Endodermal cell (in vitro differentiated cells): ENCODE measurements at regions not wholly inside any gene's neighbourhood (a gene's known extent, or its start where the extent isn't known, plus 50 kb on each side); places are given as distances from the start of the nearest gene placed in this dataset.
"Not testable (repeated sequence)": the region's sequence is repeated elsewhere in the genome, so short reads cannot be mapped to it uniquely, and the experiment has no call there.

Experiments
- DNase-seq: peaks from one replicate; pipeline ENCODE4 v3.0.0-alpha.2; 2017
- H3K27ac ChIP-seq: 2 replicates; pipeline ENCODE4 v1.5.1; 2013; ENCODE audit warnings: mild to moderate bottlenecking, low read depth, low read length, moderate library complexity
- H3K27me3 ChIP-seq: 2 replicates; pipeline ENCODE4 v1.6.1; 2013; ENCODE audit warnings: mild to moderate bottlenecking, low read length, moderate library complexity; ENCODE audit not compliant: insufficient read depth, control insufficient read depth, poor library complexity, severe bottlenecking
- H3K36me3 ChIP-seq: 2 replicates; pipeline ENCODE4 v1.7.0; 2013; ENCODE audit warnings: mild to moderate bottlenecking, low read length, moderate library complexity; ENCODE audit not compliant: control insufficient read depth, insufficient read depth
- H3K4me1 ChIP-seq: one replicate; pipeline ENCODE4 v1.7.0; 2013; ENCODE audit warnings: low read length; ENCODE audit not compliant: control insufficient read depth, insufficient read depth
- H3K4me3 ChIP-seq: 2 replicates; pipeline ENCODE4 v1.5.1; 2013; ENCODE audit warnings: mild to moderate bottlenecking, low read length, moderate library complexity
- H3K9ac ChIP-seq: 2 replicates; pipeline ENCODE4 v1.6.1; 2013; ENCODE audit warnings: mild to moderate bottlenecking, low read length, moderate library complexity; ENCODE audit not compliant: poor library complexity, severe bottlenecking; ENCODE audit errors: extremely low read depth
- H3K9me3 ChIP-seq: 2 replicates; pipeline ENCODE4 v1.6.1; 2013; ENCODE audit warnings: mild to moderate bottlenecking, low read length, moderate library complexity; ENCODE audit not compliant: control insufficient read depth
- H3K27ac Mint-ChIP-seq: 2 replicates; pipeline ENCODE4 v1.8.0; 2020; ENCODE audit warnings: mixed read lengths
- H3K27me3 Mint-ChIP-seq: 2 replicates; pipeline ENCODE4 v1.8.0; 2021; ENCODE audit warnings: mild to moderate bottlenecking, mixed read lengths; ENCODE audit not compliant: insufficient read depth
- H3K36me3 Mint-ChIP-seq: 2 replicates; pipeline ENCODE4 v1.8.0; 2020; ENCODE audit warnings: low read depth, mixed read lengths
- H3K4me1 Mint-ChIP-seq: 2 replicates; pipeline ENCODE4 v1.8.0; 2020; ENCODE audit warnings: mixed read lengths
- H3K4me3 Mint-ChIP-seq: 2 replicates; pipeline ENCODE4 v1.8.0; 2020; ENCODE audit warnings: mild to moderate bottlenecking, moderate library complexity, mixed read lengths
- H3K9me3 Mint-ChIP-seq: 2 replicates; pipeline ENCODE4 v1.8.0; 2020; ENCODE audit warnings: mild to moderate bottlenecking, mixed read lengths
- WGBS, 2 experiments: methylation state at CpG; one replicate each; pipeline versions ENCODE4 v1.1.5 to v1.1.7; 2013; ENCODE audit warnings: missing lambda C conversion rate in 2 of 2, mixed read lengths in 1 of 2; ENCODE audit not compliant: insufficient coverage in 1 of 2, insufficient read length in 1 of 2; 5-methylcytosine and 5-hydroxymethylcytosine counted together
- TF ChIP-seq, protein P1 (sequence below): fragments of 200-600 bp; sonication (generic); conservative IDR thresholded peaks from 2 replicates; pipeline ENCODE4 v1.5.0; 2021; ENCODE audit warnings: antibody characterized with exemption, mild to moderate bottlenecking

DNA sequence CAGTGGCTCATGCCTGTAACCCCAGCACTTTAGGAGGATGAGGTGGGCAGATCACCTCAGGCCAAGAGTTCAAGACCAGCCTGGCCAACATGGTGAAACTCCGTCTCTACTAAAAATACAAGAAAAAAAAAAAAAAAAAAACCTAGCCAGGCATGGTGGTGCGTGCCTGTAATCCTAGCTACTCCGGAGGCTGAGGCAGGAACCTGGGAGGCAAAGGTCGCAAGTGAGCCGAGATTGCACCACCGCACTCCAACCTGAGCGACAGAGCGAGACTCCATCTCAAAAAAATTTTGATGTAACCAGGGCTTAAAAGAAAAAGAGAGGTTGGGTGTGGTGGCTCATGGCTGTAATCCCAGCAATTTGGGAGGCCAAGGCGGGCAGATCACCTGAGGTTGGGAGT is 66.4 kb upstream of the PRR5 start:
- not testable (repeated sequence) for DNase-seq, H3K4me1 Mint-ChIP-seq, H3K4me3 ChIP-seq, H3K27ac Mint-ChIP-seq, H3K9me3 ChIP-seq, H3K4me1 ChIP-seq, H3K9me3 Mint-ChIP-seq, H3K4me3 Mint-ChIP-seq, H3K36me3 ChIP-seq, H3K9ac ChIP-seq, H3K36me3 Mint-ChIP-seq, H3K27me3 Mint-ChIP-seq, H3K27ac ChIP-seq
- H3K27me3 ChIP-seq = peaks cover 13% of the 10 kb centered on the region
- WGBS, 2 experiments = 87 to 89% methylated on average over 6 to 8 of the region's 9 CpGs

DNA sequence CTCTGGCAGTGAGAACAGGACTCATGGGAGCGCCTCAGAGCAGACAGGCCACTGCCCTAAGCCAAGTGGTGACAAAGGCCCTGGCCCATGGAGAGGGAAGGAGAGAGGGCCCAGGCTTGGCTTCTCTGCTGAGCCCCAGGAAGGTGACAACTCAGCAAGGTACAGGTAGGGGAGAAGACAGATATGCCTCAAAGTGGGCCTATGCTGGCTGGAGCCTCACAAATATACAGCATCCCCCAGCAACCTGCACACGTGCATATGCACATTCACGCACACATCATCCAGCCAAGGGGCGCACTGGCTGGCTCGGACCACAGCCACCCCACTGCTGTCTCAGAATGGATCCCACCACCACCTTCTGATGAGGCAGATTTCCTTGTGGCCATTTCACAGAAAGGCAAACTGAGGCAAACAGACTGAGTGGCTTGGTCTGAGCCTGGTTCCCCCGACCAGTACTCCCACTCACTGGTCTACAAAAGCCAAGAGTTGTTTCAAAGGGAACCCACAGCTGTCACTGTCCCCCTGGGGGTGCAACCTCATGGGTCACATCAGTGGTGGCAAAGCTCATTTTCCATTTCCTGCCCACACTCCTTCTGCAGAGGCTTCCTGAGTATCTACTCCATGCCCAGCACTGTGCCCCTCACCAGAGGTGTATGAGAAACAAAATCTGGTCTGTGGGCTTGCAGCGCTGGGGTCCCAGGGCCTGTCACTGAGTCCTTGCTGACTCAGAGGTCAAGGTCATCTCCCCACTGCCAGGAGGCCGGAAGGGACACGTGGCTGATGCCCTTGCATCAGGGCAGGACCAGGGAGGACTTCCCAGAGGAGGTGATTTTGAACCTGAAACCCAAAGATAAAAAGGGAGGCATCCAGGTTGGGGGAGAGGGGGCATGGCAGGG is 67.3 kb upstream of the PRR5 start:
- Histone ChIP-seq H3K9ac (no peak overlapping the region), H3K27me3 (peaks cover 13% of the 10 kb centered on the region), H3K9me3 (no peaks in the 10 kb centered on the region), H3K4me3 (no peak overlapping the region), H3K27ac (no peak overlapping the region), H3K4me1 (no peaks in the 10 kb centered on the region), H3K36me3 (no peaks in the 10 kb centered on the region)
- Mint-ChIP-seq H3K4me3 (no peak overlapping the region), H3K36me3 (no peaks in the 10 kb centered on the region), H3K27me3 (peaks cover 19% of the 10 kb centered on the region), H3K9me3 (no peaks in the 10 kb centered on the region), H3K27ac (no peak overlapping the region), H3K4me1 (no peaks in the 10 kb centered on the region)
- 71 to 86% methylated on average over 6 to 9 of the region's 9 CpGs for WGBS, 2 experiments
- TF ChIP-seq, protein P1, sequence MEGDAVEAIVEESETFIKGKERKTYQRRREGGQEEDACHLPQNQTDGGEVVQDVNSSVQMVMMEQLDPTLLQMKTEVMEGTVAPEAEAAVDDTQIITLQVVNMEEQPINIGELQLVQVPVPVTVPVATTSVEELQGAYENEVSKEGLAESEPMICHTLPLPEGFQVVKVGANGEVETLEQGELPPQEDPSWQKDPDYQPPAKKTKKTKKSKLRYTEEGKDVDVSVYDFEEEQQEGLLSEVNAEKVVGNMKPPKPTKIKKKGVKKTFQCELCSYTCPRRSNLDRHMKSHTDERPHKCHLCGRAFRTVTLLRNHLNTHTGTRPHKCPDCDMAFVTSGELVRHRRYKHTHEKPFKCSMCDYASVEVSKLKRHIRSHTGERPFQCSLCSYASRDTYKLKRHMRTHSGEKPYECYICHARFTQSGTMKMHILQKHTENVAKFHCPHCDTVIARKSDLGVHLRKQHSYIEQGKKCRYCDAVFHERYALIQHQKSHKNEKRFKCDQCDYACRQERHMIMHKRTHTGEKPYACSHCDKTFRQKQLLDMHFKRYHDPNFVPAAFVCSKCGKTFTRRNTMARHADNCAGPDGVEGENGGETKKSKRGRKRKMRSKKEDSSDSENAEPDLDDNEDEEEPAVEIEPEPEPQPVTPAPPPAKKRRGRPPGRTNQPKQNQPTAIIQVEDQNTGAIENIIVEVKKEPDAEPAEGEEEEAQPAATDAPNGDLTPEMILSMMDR = no peak
- DNase-seq = no peak

DNA sequence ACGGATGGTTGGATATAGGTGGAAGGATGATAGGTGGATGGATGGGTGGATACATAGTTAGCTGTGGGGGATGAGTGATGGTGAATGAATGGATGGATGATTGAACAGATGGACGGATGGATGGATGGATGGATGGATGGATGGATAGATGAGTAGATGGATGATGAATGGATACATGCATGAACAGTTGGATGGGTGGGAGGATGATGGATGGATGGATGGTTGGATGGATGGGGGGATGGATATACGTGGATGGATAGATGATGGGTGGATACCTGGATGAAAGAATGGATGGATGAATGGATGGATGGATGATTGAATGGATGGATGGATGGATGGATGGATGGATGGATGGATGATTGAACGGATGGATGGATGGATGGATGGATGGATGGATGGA is 68.4 kb upstream of the PRR5 start:
- WGBS, 2 experiments = 87 to 90% methylated on average over 4 of the region's 4 CpGs
- H3K27me3 Mint-ChIP-seq = peaks cover 29% of the 10 kb centered on the region
- no peak overlapping the region for H3K9ac ChIP-seq

More for the DNA sequence above, 68.4 kb upstream of the PRR5 start:
- no peaks in the 10 kb centered on the region for H3K4me1 Mint-ChIP-seq
- H3K9me3 ChIP-seq = no peaks in the 10 kb centered on the region
- no peak overlapping the region for H3K4me3 ChIP-seq
- H3K27ac Mint-ChIP-seq = no peak overlapping the region
- no peaks in the 10 kb centered on the region for H3K36me3 ChIP-seq
- TF ChIP-seq, protein P1 = no peak
- H3K27ac ChIP-seq = no peak overlapping the region
- DNase-seq = no peak
- peaks cover 16% of the 10 kb centered on the region for H3K27me3 ChIP-seq
- H3K9me3 Mint-ChIP-seq = no peaks in the 10 kb centered on the region
- H3K4me3 Mint-ChIP-seq = no peak overlapping the region
- no peaks in the 10 kb centered on the region for H3K36me3 Mint-ChIP-seq
- no peaks in the 10 kb centered on the region for H3K4me1 ChIP-seq
